ENCODE measurements at regions not wholly inside any gene's neighbourhood (a gene's known extent, or its start where the extent isn't known, plus 50 kb on each side); places are given as distances from the start of the nearest gene placed in this dataset.

DNA sequence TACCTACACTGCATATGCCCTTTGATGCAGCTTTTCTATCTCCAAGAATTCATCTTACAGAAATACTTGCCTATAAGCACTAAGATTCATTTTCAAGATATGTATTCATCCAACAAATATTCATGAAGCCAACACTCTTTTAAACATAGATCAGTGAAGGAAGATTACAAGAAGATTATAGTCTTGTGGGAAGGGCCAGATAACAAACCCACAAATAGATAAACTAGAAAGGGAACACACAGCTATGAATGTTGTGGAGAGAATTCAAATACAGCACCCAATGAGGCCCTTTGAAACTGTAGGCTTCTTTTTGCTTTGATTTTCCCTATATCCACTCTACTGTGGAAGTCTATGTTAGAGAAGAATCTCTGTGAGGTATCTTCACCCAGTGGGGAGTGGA, 186.7 kb upstream of the RBMS1 start:
- Histone ChIP-seq H3K27ac (ENCODE audit: low read depth, low read length, poor library complexity, severe bottlenecking) (no peak overlapping the region), H3K4me1 (ENCODE audit: insufficient read depth, low read length, poor library complexity, severe bottlenecking) (no peaks in the 10 kb centered on the region), H3K4me3 (ENCODE audit: low read depth, low read length, poor library complexity, severe bottlenecking) (no peak overlapping the region), H3K27me3 (replicated peaks; ENCODE audit: insufficient read depth, low read depth, low read length, poor library complexity) (no peaks in the 10 kb centered on the region), H3K36me3 (ENCODE audit: insufficient read depth, low read length, poor library complexity, severe bottlenecking) (no peaks in the 10 kb centered on the region), H3K9me3 (ENCODE audit: low read depth, low read length, poor library complexity, severe bottlenecking) (no peaks in the 10 kb centered on the region)
- DNase-seq (ENCODE audit: low spot score), result no peak
- intact Hi-C loops (cut with micrococcal nuclease; ENCODE audit: unreplicated experiment), result no loop called here
- ChIA-PET POLR2A (ENCODE audit: low non-redundant PET) (no interaction called here), CTCF (no interaction called here)
- BruUV-seq (replicated peaks), result no TSS peak
- no peak for TF ChIP-seq EZH2 (IDR thresholded peaks at IDR 0.05; ENCODE audit: borderline replicate concordance, low read depth, low read length, poor library complexity, severe bottlenecking)
- TF ChIP-seq, protein P1, sequence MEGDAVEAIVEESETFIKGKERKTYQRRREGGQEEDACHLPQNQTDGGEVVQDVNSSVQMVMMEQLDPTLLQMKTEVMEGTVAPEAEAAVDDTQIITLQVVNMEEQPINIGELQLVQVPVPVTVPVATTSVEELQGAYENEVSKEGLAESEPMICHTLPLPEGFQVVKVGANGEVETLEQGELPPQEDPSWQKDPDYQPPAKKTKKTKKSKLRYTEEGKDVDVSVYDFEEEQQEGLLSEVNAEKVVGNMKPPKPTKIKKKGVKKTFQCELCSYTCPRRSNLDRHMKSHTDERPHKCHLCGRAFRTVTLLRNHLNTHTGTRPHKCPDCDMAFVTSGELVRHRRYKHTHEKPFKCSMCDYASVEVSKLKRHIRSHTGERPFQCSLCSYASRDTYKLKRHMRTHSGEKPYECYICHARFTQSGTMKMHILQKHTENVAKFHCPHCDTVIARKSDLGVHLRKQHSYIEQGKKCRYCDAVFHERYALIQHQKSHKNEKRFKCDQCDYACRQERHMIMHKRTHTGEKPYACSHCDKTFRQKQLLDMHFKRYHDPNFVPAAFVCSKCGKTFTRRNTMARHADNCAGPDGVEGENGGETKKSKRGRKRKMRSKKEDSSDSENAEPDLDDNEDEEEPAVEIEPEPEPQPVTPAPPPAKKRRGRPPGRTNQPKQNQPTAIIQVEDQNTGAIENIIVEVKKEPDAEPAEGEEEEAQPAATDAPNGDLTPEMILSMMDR (conservative IDR thresholded peaks at IDR 0.05; ENCODE audit: low read depth, low read length), result no peak

DNA sequence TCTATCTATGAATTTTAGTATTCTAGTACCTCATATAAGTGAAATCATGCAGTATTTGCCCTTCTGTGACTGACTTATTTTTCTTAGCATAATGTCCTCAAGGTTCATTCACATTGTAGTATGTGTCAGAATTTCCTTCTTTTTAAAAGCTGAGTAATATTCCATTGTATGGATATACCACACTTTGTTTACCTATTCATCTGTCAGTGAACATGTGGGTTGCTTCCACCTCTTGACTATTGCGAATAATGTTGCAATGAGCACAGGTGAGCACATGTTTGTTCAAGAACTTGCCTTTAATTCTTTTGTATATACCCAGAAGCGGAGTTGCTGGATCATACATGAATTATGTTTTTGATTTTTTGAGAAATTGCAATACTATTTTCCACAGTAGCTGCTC, 187.4 kb upstream of the RBMS1 start:
- POLR2A ChIA-PET (ENCODE audit: low non-redundant PET), result no interaction called here
- H3K4me1 ChIP-seq (ENCODE audit: insufficient read depth, low read length, poor library complexity, severe bottlenecking), result no peaks in the 10 kb centered on the region
- no peaks in the 10 kb centered on the region for H3K27me3 ChIP-seq (replicated peaks; ENCODE audit: insufficient read depth, low read depth, low read length, poor library complexity)
- CTCF ChIA-PET, result no interaction called here
- intact Hi-C loops (cut with micrococcal nuclease; ENCODE audit: unreplicated experiment), result no loop called here
- no peaks in the 10 kb centered on the region for H3K9me3 ChIP-seq (ENCODE audit: low read depth, low read length, poor library complexity, severe bottlenecking)
- no peak for DNase-seq (ENCODE audit: low spot score)
- H3K36me3 ChIP-seq (ENCODE audit: insufficient read depth, low read length, poor library complexity, severe bottlenecking), result no peaks in the 10 kb centered on the region
- H3K27ac ChIP-seq (ENCODE audit: low read depth, low read length, poor library complexity, severe bottlenecking), result no peak overlapping the region
- H3K4me3 ChIP-seq (ENCODE audit: low read depth, low read length, poor library complexity, severe bottlenecking), result no peak overlapping the region
- BruUV-seq (replicated peaks), result no TSS peak
- no peak for TF ChIP-seq EZH2 (IDR thresholded peaks at IDR 0.05; ENCODE audit: borderline replicate concordance, low read depth, low read length, poor library complexity, severe bottlenecking)
- TF ChIP-seq, protein P1 (conservative IDR thresholded peaks at IDR 0.05; ENCODE audit: low read depth, low read length), result no peak

DNA sequence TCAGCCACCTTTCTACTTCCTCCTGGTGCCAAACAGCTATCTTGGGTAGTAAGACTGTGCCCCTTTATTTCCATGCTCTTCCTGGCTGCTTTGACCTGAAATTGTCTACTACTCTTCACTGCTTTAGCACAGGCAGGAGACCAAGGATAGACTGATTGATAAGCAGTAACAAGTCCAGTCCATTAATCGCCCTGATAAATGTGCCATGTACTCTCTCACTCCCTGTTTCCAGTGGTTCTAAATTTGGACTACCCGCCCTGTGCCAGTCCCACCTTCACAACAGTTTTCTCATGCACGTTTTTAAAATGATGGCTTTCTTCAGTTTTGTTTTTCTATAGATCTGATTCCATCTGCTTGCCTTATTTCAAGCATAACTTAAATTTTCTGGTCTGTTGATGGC, 189.6 kb upstream of the RBMS1 start:
- Histone ChIP-seq H3K27ac (ENCODE audit: low read depth, low read length, poor library complexity, severe bottlenecking) (no peak overlapping the region), H3K4me3 (ENCODE audit: low read depth, low read length, poor library complexity, severe bottlenecking) (no peak overlapping the region), H3K36me3 (ENCODE audit: insufficient read depth, low read length, poor library complexity, severe bottlenecking) (no peaks in the 10 kb centered on the region), H3K9me3 (ENCODE audit: low read depth, low read length, poor library complexity, severe bottlenecking) (no peaks in the 10 kb centered on the region), H3K4me1 (ENCODE audit: insufficient read depth, low read length, poor library complexity, severe bottlenecking) (no peaks in the 10 kb centered on the region), H3K27me3 (replicated peaks; ENCODE audit: insufficient read depth, low read depth, low read length, poor library complexity) (no peaks in the 10 kb centered on the region)
- no TSS peak for BruUV-seq (replicated peaks)
- intact Hi-C loops (cut with micrococcal nuclease; ENCODE audit: unreplicated experiment), result no loop called here
- ChIA-PET CTCF (no interaction called here), POLR2A (ENCODE audit: low non-redundant PET) (no interaction called here)
- no peak for TF ChIP-seq EZH2 (IDR thresholded peaks at IDR 0.05; ENCODE audit: borderline replicate concordance, low read depth, low read length, poor library complexity, severe bottlenecking)
- TF ChIP-seq, protein P1 (conservative IDR thresholded peaks at IDR 0.05; ENCODE audit: low read depth, low read length), result no peak
- DNase-seq (ENCODE audit: low spot score), result no peak
